Activated naive CD4-positive, alpha-beta T cell treated with anti-CD3 and anti-CD28 coated beads, Interleukin-2, amount 50 U/mL, for 16 hours (primary cell): ENCODE measurements at regions not wholly inside any gene's neighbourhood (a gene's known extent, or its start where the extent isn't known, plus 50 kb on each side); places are given as distances from the start of the nearest gene placed in this dataset.

Experiments
- DNase-seq: peaks from one replicate; pipeline ENCODE4 v3.0.0-alpha.2; 2020

DNA sequence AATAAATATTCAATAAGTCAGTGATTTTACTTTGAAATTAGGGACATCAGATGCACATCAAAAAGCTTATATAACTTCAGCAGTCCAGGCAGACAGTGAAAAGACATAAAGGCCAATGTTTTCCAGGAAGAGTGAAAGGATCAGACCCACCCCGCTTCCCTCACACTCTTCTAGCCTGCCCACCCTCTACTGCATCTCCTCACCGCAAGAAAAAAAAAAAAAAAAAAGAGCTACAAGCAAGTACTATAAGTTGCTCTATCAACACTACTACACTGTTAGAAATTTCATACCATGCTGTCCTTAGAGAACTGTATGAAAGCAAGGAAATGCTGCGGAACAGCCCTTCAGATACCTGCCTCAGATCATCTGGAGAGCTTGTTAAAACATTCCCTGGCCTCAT, 240.8 kb downstream of the ZEB2 start:
- no peak for DNase-seq

- no peak for DNase-seq
These were observed 242.1 kb downstream of the ZEB2 start for GRCh38 chr2:144277622-144278354.

GRCh38 chr2:144275340-144275739, 244.6 kb downstream of the ZEB2 start:
- DNase-seq = no peak

GRCh38 chr2:144274131-144274530, 245.8 kb downstream of the ZEB2 start:
- no peak for DNase-seq

DNA sequence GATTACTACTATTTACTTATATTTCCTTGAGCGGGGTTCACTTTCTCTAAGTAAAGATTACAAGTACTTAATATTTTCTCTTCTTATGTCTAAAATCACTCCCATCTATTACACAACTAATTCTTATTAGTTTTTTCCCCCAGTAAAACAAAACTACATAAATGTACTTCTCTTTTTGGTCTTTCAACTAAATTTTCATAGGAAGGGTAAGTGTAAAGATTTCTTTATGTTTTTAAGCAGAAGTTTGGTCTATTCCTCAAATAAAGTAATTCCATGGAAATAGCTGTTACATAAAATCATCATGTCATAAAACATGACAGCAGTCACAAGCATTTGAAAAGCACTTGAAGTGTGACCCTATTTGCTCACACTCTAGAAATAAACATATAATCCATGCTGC, 249.0 kb downstream of the ZEB2 start:
- DNase-seq = no peak

- DNase-seq = no peak
These were observed 251.8 kb downstream of the ZEB2 start for GRCh38 chr2:144268036-144268678.

GRCh38 chr2:144267239-144267638, 252.7 kb downstream of the ZEB2 start:
- DNase-seq = no peak

GRCh38 chr2:144265654-144266053, 254.3 kb downstream of the ZEB2 start:
- DNase-seq = no peak

GRCh38 chr2:144261966-144262365, 258.0 kb downstream of the ZEB2 start:
- DNase-seq = no peak

GRCh38 chr2:144261336-144261735, 258.6 kb downstream of the ZEB2 start:
- DNase-seq = no peak

DNA sequence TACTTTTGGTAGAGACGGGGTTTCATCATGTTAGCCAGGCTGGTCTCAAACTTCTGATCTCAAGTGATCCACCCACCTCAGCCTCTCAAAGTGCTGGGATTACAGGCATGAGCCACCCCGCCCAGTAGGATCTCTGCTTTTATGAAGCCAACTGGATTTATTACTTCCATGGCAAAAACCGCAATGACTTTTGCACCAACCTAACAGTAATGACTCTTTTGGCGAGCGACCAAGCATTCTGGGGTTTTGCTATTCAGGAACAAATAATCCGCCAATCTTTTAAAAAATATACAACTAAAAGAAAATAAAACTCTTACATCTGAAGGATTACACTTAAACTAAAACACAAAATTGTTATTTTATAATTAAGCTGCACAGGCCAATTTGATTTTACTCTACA, 260.6 kb downstream of the ZEB2 start:
- no peak for DNase-seq

DNA sequence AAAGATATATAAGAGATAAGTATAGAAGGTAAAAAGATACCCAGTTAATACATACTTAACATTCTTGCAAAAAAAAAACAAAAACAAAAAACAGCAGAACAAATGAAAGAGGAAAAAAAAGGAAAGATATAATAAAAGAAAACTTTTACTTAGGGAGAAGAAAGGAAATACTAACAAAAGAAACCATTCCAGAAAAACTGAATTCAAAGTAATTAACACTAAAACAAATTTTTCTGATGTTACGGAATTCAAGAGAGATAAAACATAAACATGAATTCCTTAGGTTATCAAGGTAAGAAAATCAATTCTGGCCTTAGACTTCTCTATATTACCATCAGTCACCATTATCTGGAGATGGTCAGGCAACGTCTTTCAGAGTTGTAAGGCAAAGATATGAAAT, 261.8 kb downstream of the ZEB2 start:
- DNase-seq = no peak

- DNase-seq = no peak
These were observed 262.8 kb downstream of the ZEB2 start for GRCh38 chr2:144256996-144257707.

DNA sequence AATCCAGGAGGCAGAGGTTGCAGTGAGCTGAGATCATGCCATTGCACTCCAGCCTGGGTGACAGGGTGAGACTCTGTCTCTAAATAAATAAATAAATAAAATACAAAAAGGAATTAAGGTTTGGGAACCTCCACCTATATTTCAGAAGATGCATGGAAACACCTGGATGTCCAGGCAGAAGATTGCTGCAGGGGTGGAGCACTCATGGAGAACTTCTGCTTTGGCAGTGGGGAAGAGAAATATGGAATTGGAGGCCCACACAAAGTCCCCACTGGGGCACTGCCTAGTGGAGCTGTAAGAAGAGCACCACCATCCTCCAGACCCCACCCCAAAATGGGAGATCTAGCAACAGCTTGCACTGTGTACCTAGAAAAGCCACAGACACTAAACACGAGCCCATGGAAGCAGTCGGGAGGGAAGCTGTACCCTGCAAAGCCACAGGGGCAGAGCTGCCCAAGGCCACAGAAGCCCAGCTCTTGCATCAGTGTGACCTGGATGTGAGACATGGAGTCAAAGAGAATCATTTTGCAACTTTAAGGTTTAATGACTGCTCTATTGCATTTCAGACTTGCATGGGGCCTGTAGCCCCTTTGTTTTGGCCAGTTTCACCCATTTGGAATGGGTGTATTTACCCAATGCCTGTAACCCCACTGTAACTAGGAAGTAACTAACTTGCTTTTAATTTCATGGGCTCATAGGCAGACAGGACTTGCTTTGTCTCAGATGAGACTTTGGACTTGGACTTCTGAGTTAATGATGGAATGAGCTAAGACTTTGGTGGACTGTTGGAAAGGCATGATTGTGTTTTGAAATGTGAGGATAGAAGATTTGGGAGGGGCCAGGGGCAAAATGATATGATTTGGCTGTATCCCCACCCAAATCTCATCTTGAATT, 265.3 kb downstream of the ZEB2 start:
- no peak for DNase-seq

DNA sequence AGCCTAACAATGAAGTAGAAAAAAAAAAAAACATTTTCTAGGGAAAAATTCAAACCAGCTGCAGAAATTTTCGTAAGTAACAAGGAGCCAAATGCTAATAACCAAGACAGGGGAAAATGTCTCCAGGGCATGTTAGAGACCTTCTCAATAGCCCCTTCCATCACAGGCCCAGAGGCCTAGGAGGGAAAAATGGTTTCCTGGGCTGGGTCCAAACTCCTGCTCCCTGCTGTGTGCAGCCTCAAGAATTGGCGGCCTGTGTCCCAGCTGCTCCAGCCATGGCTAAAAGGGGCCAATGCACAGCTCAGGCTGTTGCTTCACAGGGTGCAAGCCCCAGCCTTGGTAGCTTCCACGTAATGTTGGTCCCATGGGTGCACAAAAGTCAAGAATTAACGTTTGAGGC, 266.2 kb downstream of the ZEB2 start:
- DNase-seq = no peak

DNA sequence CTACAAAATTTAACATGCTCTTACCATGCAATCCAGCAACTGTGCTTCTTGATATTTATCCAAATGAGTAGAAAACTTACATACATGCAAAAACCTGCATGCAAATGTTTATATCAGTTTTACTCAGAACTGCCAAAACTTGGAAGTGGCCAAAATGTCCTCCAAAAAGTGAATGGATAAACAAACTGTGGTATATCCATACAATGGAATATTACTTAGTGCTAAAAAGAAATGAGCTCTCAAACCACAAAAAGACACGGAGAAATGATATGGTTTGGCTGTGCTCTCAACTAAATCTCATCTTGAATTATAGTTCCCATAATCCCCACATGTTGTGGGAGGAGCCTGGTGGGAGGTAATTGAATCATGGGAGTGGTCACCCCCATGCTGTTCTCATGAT, 267.2 kb downstream of the ZEB2 start:
- no peak for DNase-seq

DNA sequence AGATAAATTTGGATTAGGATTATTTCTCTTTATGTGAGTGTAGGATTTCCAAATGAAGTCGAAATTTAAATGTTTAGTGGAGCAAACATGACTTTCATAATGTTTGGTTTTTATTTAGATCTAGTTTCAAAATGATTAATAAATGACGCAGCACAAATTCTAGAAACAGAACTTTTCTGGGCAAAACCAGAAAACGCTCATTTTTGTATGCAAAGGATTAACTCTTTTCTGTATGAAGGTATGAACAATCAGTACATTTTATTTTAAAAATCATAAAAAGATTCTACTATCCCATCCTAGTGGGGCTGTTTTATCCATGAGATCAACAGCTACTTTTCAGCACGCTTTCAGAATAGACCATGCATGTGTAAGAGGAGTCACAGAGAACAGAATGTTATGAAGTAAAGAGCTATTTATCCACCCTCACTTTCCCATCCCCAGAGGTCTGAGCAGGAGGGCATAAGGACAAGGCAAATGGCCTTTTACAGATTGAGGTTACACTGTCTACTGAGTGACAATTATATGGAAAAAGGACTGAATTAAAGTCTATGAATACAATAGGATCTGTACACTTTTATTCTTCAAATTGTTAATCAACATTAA, 270.8 kb downstream of the ZEB2 start:
- no peak for DNase-seq

- DNase-seq = no peak
These were observed 271.4 kb downstream of the ZEB2 start for GRCh38 chr2:144248350-144249034.

DNA sequence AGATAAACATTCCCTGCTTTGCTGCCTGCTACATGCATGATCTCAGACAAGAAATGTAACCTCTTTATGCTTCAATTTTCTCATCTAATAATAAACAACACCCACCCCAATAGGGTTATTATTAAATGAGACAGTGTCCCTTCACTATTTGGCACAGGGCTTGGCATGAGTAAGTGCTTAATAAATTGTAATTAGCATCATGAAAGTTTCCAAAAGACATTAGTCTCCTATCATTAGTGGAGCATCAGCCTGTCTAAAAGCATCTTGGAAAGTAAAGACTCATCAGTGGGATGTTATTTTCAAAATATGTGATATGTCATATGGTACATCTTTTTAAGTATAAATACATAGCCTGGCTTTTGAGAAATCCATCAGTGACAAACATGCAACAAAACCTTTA, 275.0 kb downstream of the ZEB2 start:
- DNase-seq = no peak

DNA sequence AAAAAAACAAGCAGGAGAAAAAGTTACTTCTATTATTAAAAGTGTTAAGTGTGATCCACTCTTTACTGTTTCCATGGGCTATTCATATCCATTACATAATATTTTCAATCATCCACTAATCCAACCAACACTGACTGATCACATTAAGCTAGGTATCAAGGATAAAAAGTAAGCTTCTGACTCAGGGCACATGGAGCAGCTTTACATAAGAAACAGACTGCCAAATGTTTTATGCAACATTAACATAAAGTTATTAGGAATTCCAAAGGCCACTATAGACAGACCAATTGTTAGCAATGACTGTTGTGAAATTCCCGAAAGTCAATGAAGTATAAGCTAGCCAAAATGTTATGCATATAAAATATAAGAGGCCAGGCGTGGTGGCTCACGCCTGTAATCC, 277.6 kb downstream of the ZEB2 start:
- no peak for DNase-seq

DNA sequence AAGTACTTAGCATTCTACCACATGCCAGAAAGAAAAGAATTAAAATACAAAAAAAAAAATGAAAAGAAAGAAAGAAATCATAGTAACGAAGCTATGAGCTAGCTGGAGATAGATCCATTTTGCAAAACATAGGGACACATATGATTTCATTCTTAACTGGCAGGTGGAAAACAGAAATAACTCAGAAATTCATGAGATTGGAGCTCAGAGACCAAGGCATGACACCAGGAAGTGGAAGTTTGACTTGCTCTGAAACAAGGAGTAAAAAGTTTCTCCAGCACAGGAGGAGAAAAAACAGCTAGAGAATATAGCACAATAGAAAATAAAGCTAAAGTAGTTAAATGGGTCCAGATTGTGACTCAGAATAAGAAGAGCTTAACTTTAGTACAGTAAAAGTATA, 278.1 kb downstream of the ZEB2 start:
- no peak for DNase-seq
